Right atrium auricular region (tissue), 2 donors: ENCODE measurements at regions not wholly inside any gene's neighbourhood (a gene's known extent, or its start where the extent isn't known, plus 50 kb on each side); places are given as distances from the start of the nearest gene placed in this dataset.
A peak's percentile ranks its signal among the peaks of the same experiment; 100 is the strongest.

Experiments used
- DNase-seq: peaks from one replicate; pipeline ENCODE4 v3.0.0-alpha.2; 2019; ENCODE audit warnings: low spot score
- H3K27ac ChIP-seq, 2 donors: fragments of 200-600 bp; sonication (generic); 1 replicate in 1 of 2; 2 replicates in 1 of 2; pipeline ENCODE4 v1.5.1; 2016 to 2019
- H3K27me3 ChIP-seq, 2 donors: fragments of 200-600 bp; sonication (generic); one replicate each; pipeline versions ENCODE4 v1.5.1 to v1.6.0; 2017 to 2019
- H3K36me3 ChIP-seq: fragments of 200-600 bp; sonication (generic); one replicate; pipeline ENCODE4 v1.5.1; 2016
- H3K4me1 ChIP-seq, 2 donors: fragments of 200-600 bp; sonication (generic); one replicate each; pipeline versions ENCODE4 v1.5.1 to v1.6.0; 2017 to 2019
- H3K4me3 ChIP-seq, 2 donors: fragments of 200-600 bp; sonication (generic); 1 replicate in 1 of 2; 2 replicates in 1 of 2; pipeline ENCODE4 v1.5.1; 2017 to 2019; ENCODE audit warnings: mild to moderate bottlenecking in 1 of 2, moderate library complexity in 1 of 2
- H3K9me3 ChIP-seq, 2 donors: fragments of 200-600 bp; sonication (generic); one replicate each; pipeline ENCODE4 v1.5.1; 2019
- CTCF ChIP-seq, 2 donors: fragments of 200-600 bp; sonication (generic); IDR thresholded peaks; one replicate each; pipeline ENCODE4 v1.5.1; 2019; ENCODE audit warnings: antibody characterized with exemption in 2 of 2

- TF ChIP-seq CTCF (IDR thresholded peaks at IDR 0.05): no peak
- H3K27me3 ChIP-seq: no peaks in the 10 kb centered on the region
- H3K4me3 ChIP-seq: no peak overlapping the region
- H3K9me3 ChIP-seq: peaks cover 0 to 3% of the 10 kb centered on the region in 2 donors
- H3K36me3 ChIP-seq: no peaks in the 10 kb centered on the region
- H3K4me1 ChIP-seq: no peaks in the 10 kb centered on the region
- DNase-seq: no peak
- no peak overlapping the region for H3K27ac ChIP-seq
Observed at GRCh38 chr12:115470526-115470925, 786.6 kb upstream of the TBX3 start.

- Histone ChIP-seq H3K27me3 (no peaks in the 10 kb centered on the region), H3K4me3 (no peak overlapping the region), H3K4me1 (no peaks in the 10 kb centered on the region), H3K27ac (no peak overlapping the region), H3K36me3 (no peaks in the 10 kb centered on the region), H3K9me3 (peaks cover 0 to 3% of the 10 kb centered on the region in 2 donors)
- DNase-seq: no peak
- peak in 1 of 2 donors; percentile 44 for TF ChIP-seq CTCF (IDR thresholded peaks at IDR 0.05)
Observed at GRCh38 chr12:115468087-115468510, 784.1 kb upstream of the TBX3 start.

GRCh38 chr12:115467531-115467930, 783.6 kb upstream of the TBX3 start:
- DNase-seq: no peak
- H3K4me1 ChIP-seq: no peaks in the 10 kb centered on the region
- peaks cover 0 to 3% of the 10 kb centered on the region in 2 donors for H3K9me3 ChIP-seq
- no peak for TF ChIP-seq CTCF (IDR thresholded peaks at IDR 0.05)
- H3K36me3 ChIP-seq: no peaks in the 10 kb centered on the region
- H3K27ac ChIP-seq: no peak overlapping the region
- H3K4me3 ChIP-seq: no peak overlapping the region
- no peaks in the 10 kb centered on the region for H3K27me3 ChIP-seq

- DNase-seq: no peak
- Histone ChIP-seq H3K27ac (no peak overlapping the region), H3K36me3 (no peaks in the 10 kb centered on the region), H3K9me3 (peaks cover 3 to 8% of the 10 kb centered on the region in 2 donors), H3K4me3 (no peak overlapping the region), H3K27me3 (no peaks in the 10 kb centered on the region), H3K4me1 (no peaks in the 10 kb centered on the region)
- no peak for TF ChIP-seq CTCF (IDR thresholded peaks at IDR 0.05)
Observed at GRCh38 chr12:115466076-115466475, 782.1 kb upstream of the TBX3 start.

GRCh38 chr12:115464661-115465060, 780.7 kb upstream of the TBX3 start:
- Histone ChIP-seq H3K27me3 (no peaks in the 10 kb centered on the region), H3K36me3 (no peaks in the 10 kb centered on the region), H3K9me3 (peaks cover 3 to 11% of the 10 kb centered on the region in 2 donors), H3K4me3 (no peak overlapping the region), H3K4me1 (no peaks in the 10 kb centered on the region), H3K27ac (no peak overlapping the region)
- TF ChIP-seq CTCF (IDR thresholded peaks at IDR 0.05): no peak
- no peak for DNase-seq

- no peaks in the 10 kb centered on the region for H3K27me3 ChIP-seq
- TF ChIP-seq CTCF (IDR thresholded peaks at IDR 0.05): no peak
- DNase-seq: no peak
- H3K4me3 ChIP-seq: no peak overlapping the region
- H3K9me3 ChIP-seq: peaks cover 3 to 11% of the 10 kb centered on the region in 2 donors
- H3K4me1 ChIP-seq: no peaks in the 10 kb centered on the region
- no peak overlapping the region for H3K27ac ChIP-seq
- H3K36me3 ChIP-seq: no peaks in the 10 kb centered on the region
Observed at GRCh38 chr12:115464111-115464581, 780.2 kb upstream of the TBX3 start.
